Activated B cell treated with CpG ODN at 0.5 μM for 24 hours (primary cell): ENCODE measurements at regions not wholly inside any gene's neighbourhood (a gene's known extent, or its start where the extent isn't known, plus 50 kb on each side); places are given as distances from the start of the nearest gene placed in this dataset.

Source experiments
- ATAC-seq: fragments of 200-7000 bp; cut with Tn5 transposase; one replicate; pipeline ENCODE4 v1.10.0; 2021; ENCODE audit warnings: low read depth, mild to moderate bottlenecking, moderate library complexity
- CTCF ChIA-PET: fragments of 350-600 bp; sonication (Branson Sonifier 250); formaldehyde crosslinking; loops from one replicate; lab custom pipeline; 2021; ENCODE audit warnings: antibody characterized with exemption; lab: Charles Lee
- POLR2A ChIA-PET: fragments of 350-600 bp; sonication (Branson Sonifier 250); formaldehyde crosslinking; loops from one replicate; lab custom pipeline; 2021; ENCODE audit warnings: antibody characterized with exemption; lab: Charles Lee
- DNase-seq: peaks from one replicate; pipeline ENCODE4 v3.0.0; 2022
- H3K27ac Mint-ChIP-seq: one replicate; pipeline ENCODE4 v1.8.0; 2020; ENCODE audit warnings: mixed read lengths
- H3K27me3 Mint-ChIP-seq: one replicate; pipeline ENCODE4 v1.8.0; 2021; ENCODE audit warnings: mixed read lengths
- H3K36me3 Mint-ChIP-seq: one replicate; pipeline ENCODE4 v1.8.0; 2021; ENCODE audit warnings: low read depth, mixed read lengths
- H3K4me1 Mint-ChIP-seq: one replicate; pipeline ENCODE4 v1.8.0; 2021; ENCODE audit warnings: mixed read lengths
- H3K4me3 Mint-ChIP-seq: one replicate; pipeline ENCODE4 v1.8.0; 2020; ENCODE audit warnings: mild to moderate bottlenecking, mixed read lengths
- H3K9me3 Mint-ChIP-seq: one replicate; pipeline ENCODE4 v1.8.0; 2020; ENCODE audit warnings: mixed read lengths
- CTCF ChIP-seq: fragments of 200-600 bp; IDR thresholded peaks from one replicate; pipeline ENCODE4 v1.8.0; 2022; ENCODE audit warnings: antibody characterized with exemption, mild to moderate bottlenecking
- intact Hi-C: fragments of 100-400 bp; cut with micrococcal nuclease; formaldehyde crosslinking; loops from one replicate; pipeline ENCODE4 v1.15.1; 2024

- no peak for TF ChIP-seq CTCF
- no peaks in the 10 kb centered on the region for H3K9me3 Mint-ChIP-seq
- no peak for DNase-seq
- no peak overlapping the region for H3K4me3 Mint-ChIP-seq
- no peak overlapping the region for H3K27ac Mint-ChIP-seq
- ChIA-PET POLR2A (no interaction called here), CTCF (no interaction called here)
- no peaks in the 10 kb centered on the region for H3K27me3 Mint-ChIP-seq
- H3K36me3 Mint-ChIP-seq: no peaks in the 10 kb centered on the region
- no peaks in the 10 kb centered on the region for H3K4me1 Mint-ChIP-seq
- no peak for ATAC-seq
- intact Hi-C loops: no loop called here
Observed at GRCh38 chr1:234554218-234554697, 55.7 kb downstream of the IRF2BP2 start.

- no peaks in the 10 kb centered on the region for H3K36me3 Mint-ChIP-seq
- no peaks in the 10 kb centered on the region for H3K4me1 Mint-ChIP-seq
- H3K9me3 Mint-ChIP-seq: no peaks in the 10 kb centered on the region
- no peak for TF ChIP-seq CTCF
- no peak overlapping the region for H3K27ac Mint-ChIP-seq
- POLR2A ChIA-PET: no interaction called here
- CTCF ChIA-PET: no interaction called here
- no peak for ATAC-seq
- H3K4me3 Mint-ChIP-seq: no peak overlapping the region
- H3K27me3 Mint-ChIP-seq: no peaks in the 10 kb centered on the region
- DNase-seq: no peak
- intact Hi-C loops: no loop called here
Observed at GRCh38 chr1:234553240-234554188, 56.5 kb downstream of the IRF2BP2 start.

- CTCF ChIA-PET: interaction anchor here (0.9 kb wide), 1 partner anchor 11 kb away, joined by 3 read pairs; no protein-coding TSS in a partner anchor
- Mint-ChIP-seq H3K4me3 (no peak overlapping the region), H3K36me3 (no peaks in the 10 kb centered on the region), H3K4me1 (no peaks in the 10 kb centered on the region), H3K9me3 (no peaks in the 10 kb centered on the region), H3K27me3 (no peaks in the 10 kb centered on the region), H3K27ac (no peak overlapping the region)
- intact Hi-C loops: no loop called here
- ATAC-seq (no peak), DNase-seq (no peak)
- POLR2A ChIA-PET: interaction anchor here (0.5 to 1.0 kb wide), 2 partner anchors 12 to 43 kb away, joined by 3 read pairs; no protein-coding TSS in a partner anchor
- no peak for TF ChIP-seq CTCF
Observed at GRCh38 chr1:234551032-234551378, 59.0 kb downstream of the IRF2BP2 start.

GRCh38 chr1:234550341-234551031 lies 59.5 kb downstream of the IRF2BP2 start:
- CTCF ChIA-PET: interaction anchor here (0.9 kb wide), 1 partner anchor 11 kb away, joined by 3 read pairs; no protein-coding TSS in a partner anchor
- H3K27ac Mint-ChIP-seq: no peak overlapping the region
- no peaks in the 10 kb centered on the region for H3K4me1 Mint-ChIP-seq
- H3K4me3 Mint-ChIP-seq: no peak overlapping the region
- ATAC-seq: no peak
- POLR2A ChIA-PET: interaction anchor here (0.5 to 1.0 kb wide), 2 partner anchors 12 to 42 kb away, joined by 3 read pairs; no protein-coding TSS in a partner anchor
- H3K9me3 Mint-ChIP-seq: no peaks in the 10 kb centered on the region
- DNase-seq: no peak
- no peak for TF ChIP-seq CTCF
- no peaks in the 10 kb centered on the region for H3K27me3 Mint-ChIP-seq
- H3K36me3 Mint-ChIP-seq: no peaks in the 10 kb centered on the region
- intact Hi-C loops: no loop called here
